Type B pancreatic cell (in vitro differentiated cells): ENCODE measurements at regions not wholly inside any gene's neighbourhood (a gene's known extent, or its start where the extent isn't known, plus 50 kb on each side); places are given as distances from the start of the nearest gene placed in this dataset.

Experiments used
- DNase-seq: peaks from one replicate; pipeline ENCODE4 v3.0.0; 2021; ENCODE audit warnings: mixed read lengths; ENCODE audit not compliant: unreplicated experiment; ENCODE audit errors: extremely low spot score
- H3K27ac Mint-ChIP-seq: 2 replicates; pipeline ENCODE4 v1.8.0; 2021; ENCODE audit warnings: mild to moderate bottlenecking, mixed read lengths
- H3K27me3 Mint-ChIP-seq: 2 replicates; pipeline ENCODE4 v1.8.0; 2021; ENCODE audit warnings: mixed read lengths
- H3K36me3 Mint-ChIP-seq: 2 replicates; pipeline ENCODE4 v1.8.0; 2021; ENCODE audit warnings: mixed read lengths
- H3K4me1 Mint-ChIP-seq: one replicate; pipeline ENCODE4 v1.8.0; 2021; ENCODE audit warnings: mixed read lengths; ENCODE audit not compliant: unreplicated experiment
- H3K4me3 Mint-ChIP-seq: 2 replicates; pipeline ENCODE4 v1.8.0; 2021; ENCODE audit warnings: mild to moderate bottlenecking, mixed read lengths
- H3K9me3 Mint-ChIP-seq: 2 replicates; pipeline ENCODE4 v1.8.0; 2021; ENCODE audit warnings: mixed read lengths
- TF ChIP-seq, protein P1 (sequence below): fragments of 200-600 bp; sonication (generic); conservative IDR thresholded peaks from 2 replicates; pipeline ENCODE4 v1.5.0; 2021; ENCODE audit warnings: antibody characterized with exemption, mild to moderate bottlenecking

- Mint-ChIP-seq H3K9me3 (peaks cover 7% of the 10 kb centered on the region), H3K4me1 (peaks cover 7% of the 10 kb centered on the region)
Observed at GRCh38 chr2:104687147-104687546, 166.8 kb upstream of the POU3F3 start.

DNA sequence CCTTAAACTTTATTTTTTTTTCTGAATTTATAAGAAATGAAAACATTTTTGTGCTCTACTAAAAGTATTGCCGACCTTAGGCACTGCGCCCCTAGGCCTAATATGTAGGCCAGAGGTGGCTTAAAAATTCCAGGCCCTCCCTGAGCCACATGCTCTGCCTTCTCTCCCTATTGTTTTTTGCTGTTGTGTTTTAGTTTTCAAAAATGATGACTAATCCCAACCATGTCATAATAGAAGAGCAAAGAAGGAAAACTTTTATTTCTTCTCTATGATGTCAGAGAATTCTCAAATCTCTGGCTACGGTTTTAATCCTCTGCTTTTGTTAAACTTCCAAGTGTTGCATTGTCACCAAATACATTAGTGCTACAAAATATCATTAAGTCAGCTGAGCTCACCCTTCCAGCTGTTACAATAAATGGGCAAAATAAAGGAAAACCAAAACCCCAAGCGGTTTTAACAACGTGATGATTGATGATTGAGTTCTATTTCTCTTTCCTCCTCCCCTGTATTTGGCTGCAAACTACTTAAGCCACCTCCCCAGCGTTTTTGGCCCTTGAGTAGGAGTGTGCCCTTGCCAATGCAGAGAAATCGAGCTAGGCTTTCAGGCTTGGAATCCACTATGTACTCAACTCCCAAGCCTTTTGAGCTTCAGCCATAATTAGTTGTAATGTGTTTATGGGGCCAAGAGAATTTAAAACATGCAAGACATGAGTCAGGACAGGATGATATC is 163.5 kb upstream of the POU3F3 start:
- H3K4me1 Mint-ChIP-seq, result peaks cover 7% of the 10 kb centered on the region
- H3K4me3 Mint-ChIP-seq, result no peak overlapping the region
- no peak overlapping the region for H3K27ac Mint-ChIP-seq

More at GRCh38 chr2:104687147-104687546, 166.8 kb upstream of the POU3F3 start:
- Mint-ChIP-seq H3K27ac (no peak overlapping the region), H3K4me3 (no peak overlapping the region), H3K36me3 (no peaks in the 10 kb centered on the region), H3K27me3 (peaks cover 8% of the 10 kb centered on the region)
- no peak for DNase-seq
- TF ChIP-seq, protein P1, sequence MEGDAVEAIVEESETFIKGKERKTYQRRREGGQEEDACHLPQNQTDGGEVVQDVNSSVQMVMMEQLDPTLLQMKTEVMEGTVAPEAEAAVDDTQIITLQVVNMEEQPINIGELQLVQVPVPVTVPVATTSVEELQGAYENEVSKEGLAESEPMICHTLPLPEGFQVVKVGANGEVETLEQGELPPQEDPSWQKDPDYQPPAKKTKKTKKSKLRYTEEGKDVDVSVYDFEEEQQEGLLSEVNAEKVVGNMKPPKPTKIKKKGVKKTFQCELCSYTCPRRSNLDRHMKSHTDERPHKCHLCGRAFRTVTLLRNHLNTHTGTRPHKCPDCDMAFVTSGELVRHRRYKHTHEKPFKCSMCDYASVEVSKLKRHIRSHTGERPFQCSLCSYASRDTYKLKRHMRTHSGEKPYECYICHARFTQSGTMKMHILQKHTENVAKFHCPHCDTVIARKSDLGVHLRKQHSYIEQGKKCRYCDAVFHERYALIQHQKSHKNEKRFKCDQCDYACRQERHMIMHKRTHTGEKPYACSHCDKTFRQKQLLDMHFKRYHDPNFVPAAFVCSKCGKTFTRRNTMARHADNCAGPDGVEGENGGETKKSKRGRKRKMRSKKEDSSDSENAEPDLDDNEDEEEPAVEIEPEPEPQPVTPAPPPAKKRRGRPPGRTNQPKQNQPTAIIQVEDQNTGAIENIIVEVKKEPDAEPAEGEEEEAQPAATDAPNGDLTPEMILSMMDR, result no peak

DNA sequence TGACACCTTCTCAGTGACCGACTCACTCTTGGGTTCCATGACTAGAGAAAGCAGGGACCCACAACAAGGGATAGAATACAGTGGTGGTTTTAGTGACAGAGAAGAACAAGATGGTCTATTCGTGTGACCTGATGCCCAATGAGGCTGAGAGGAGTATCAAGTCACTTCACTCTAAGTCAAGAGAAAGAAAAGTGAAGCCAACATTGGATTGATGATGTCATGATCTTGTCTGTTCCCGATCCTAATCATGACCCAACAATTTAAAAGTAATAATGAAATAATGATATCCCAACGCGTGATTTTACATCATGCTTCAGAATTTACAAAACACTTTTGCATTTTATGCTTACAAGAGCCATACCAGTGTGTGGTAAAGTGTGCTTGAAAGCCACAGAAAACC is 155.6 kb upstream of the POU3F3 start:
- H3K9me3 Mint-ChIP-seq, result no peaks in the 10 kb centered on the region
- peaks cover 15% of the 10 kb centered on the region for H3K4me1 Mint-ChIP-seq
- no peak overlapping the region for H3K27ac Mint-ChIP-seq
- H3K27me3 Mint-ChIP-seq, result peaks cover 13% of the 10 kb centered on the region
- DNase-seq, result no peak
- no peak overlapping the region for H3K4me3 Mint-ChIP-seq
- H3K36me3 Mint-ChIP-seq, result no peaks in the 10 kb centered on the region
- TF ChIP-seq, protein P1, result no peak

More for the DNA sequence above, 163.5 kb upstream of the POU3F3 start:
- no peaks in the 10 kb centered on the region for H3K36me3 Mint-ChIP-seq
- TF ChIP-seq, protein P1, result no peak
- H3K9me3 Mint-ChIP-seq, result peaks cover 7% of the 10 kb centered on the region
- H3K27me3 Mint-ChIP-seq, result peaks cover 8% of the 10 kb centered on the region
- DNase-seq, result no peak

GRCh38 chr2:104701411-104701911 is 152.5 kb upstream of the POU3F3 start:
- Mint-ChIP-seq H3K9me3 (no peaks in the 10 kb centered on the region), H3K36me3 (no peaks in the 10 kb centered on the region), H3K4me3 (no peak overlapping the region), H3K4me1 (peaks cover 24% of the 10 kb centered on the region), H3K27ac (no peak overlapping the region), H3K27me3 (peaks cover 18% of the 10 kb centered on the region)
- TF ChIP-seq, protein P1, result no peak
- DNase-seq, result no peak

DNA sequence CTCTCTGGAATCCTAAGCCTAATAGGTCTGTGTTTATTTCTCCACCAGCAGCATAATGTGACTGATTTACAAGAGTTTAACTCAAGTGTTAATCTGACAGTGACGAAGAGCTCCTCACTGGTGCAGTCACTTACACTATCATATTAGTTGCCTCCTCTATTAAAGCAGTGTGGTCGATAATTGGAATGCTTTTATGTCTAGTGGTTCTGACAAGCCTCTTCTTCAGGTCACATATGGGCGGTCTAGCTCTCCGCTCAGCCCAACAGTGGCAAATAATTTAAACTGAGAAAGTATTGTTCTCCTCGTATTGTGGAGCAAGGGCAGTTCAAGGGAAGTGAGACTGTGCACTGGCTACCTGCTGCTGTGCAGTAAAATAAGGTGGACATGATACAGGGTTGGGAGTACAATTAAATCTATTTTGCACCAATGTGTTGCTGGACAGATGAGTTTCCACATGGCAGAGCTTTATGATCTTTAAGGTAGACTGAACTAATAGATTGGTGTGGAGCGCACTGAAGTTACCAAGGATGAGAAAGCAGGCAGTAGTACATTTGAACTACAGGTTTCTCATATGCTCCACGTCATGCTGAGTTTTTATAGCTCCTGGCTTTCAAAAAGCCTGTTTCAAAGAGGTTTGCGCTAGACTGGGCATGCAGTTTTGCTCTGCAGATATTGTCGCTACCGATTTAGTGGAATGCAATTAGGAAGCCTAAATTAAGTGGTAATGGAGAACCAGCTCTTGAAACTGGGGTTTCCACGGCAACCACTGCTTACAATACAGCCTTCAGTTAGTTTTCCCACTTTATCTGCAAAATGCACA is 151.7 kb upstream of the POU3F3 start:
- peak overlapping the region; percentile 9 for H3K4me3 Mint-ChIP-seq
- H3K36me3 Mint-ChIP-seq, result no peaks in the 10 kb centered on the region
- no peaks in the 10 kb centered on the region for H3K9me3 Mint-ChIP-seq
- no peak overlapping the region for H3K27ac Mint-ChIP-seq
- peaks cover 24% of the 10 kb centered on the region for H3K4me1 Mint-ChIP-seq
- peaks cover 18% of the 10 kb centered on the region for H3K27me3 Mint-ChIP-seq
- TF ChIP-seq, protein P1, result no peak
- no peak for DNase-seq
